HepG2 (cell line): ENCODE measurements at regions not wholly inside any gene's neighbourhood (a gene's known extent, or its start where the extent isn't known, plus 50 kb on each side); places are given as distances from the start of the nearest gene placed in this dataset.

Experiments
- BCLAF1 ChIP-seq: fragments of 450-650 bp; IDR thresholded peaks from 2 replicates; pipeline ENCODE4 v1.6.1; 2017; ENCODE audit warnings: mild to moderate bottlenecking
- GTF3A ChIP-seq: sonication (generic); formaldehyde crosslinking; conservative IDR thresholded peaks from 2 replicates; pipeline ENCODE4 v1.4.0; 2020; ENCODE audit warnings: mild to moderate bottlenecking, missing genetic modification reagents
- MIXL1 ChIP-seq: IDR thresholded peaks from 2 replicates; pipeline ENCODE4 v1.6.1; 2016
- THAP9 ChIP-seq: sonication (generic); formaldehyde crosslinking; IDR thresholded peaks from 2 replicates; pipeline ENCODE4; 2020; ENCODE audit warnings: missing genetic modification reagents, mild to moderate bottlenecking, borderline replicate concordance
- ZNF550 ChIP-seq: sonication (generic); formaldehyde crosslinking; IDR thresholded peaks from 2 replicates; pipeline ENCODE4 v1.4.0; 2020; ENCODE audit warnings: mild to moderate bottlenecking, missing genetic modification reagents, borderline replicate concordance
- TF ChIP-seq, protein P1 (sequence below): sonication (generic); formaldehyde crosslinking; IDR thresholded peaks from 2 replicates; pipeline ENCODE4 v1.8.0; 2023; ENCODE audit warnings: mild to moderate bottlenecking, missing genetic modification reagents

- TF ChIP-seq BCLAF1: no peak
- no peak for TF ChIP-seq THAP9
- TF ChIP-seq ZNF550 (CRISPR knock-in tag): no peak
- TF ChIP-seq GTF3A (CRISPR knock-in tag): no peak
- TF ChIP-seq, protein P1, sequence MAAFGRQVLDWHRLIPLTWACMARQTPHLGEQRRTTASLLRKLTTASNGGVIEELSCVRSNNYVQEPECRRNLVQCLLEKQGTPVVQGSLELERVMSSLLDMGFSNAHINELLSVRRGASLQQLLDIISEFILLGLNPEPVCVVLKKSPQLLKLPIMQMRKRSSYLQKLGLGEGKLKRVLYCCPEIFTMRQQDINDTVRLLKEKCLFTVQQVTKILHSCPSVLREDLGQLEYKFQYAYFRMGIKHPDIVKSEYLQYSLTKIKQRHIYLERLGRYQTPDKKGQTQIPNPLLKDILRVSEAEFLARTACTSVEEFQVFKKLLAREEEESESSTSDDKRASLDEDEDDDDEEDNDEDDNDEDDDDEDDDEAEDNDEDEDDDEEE (CRISPR knock-in tag): no peak
- no peak for TF ChIP-seq MIXL1 (CRISPR knock-in tag)
Measured at GRCh38 chr19:30864391-30865215, 484.6 kb downstream of the TSHZ3 start (continued).
